Stomach (tissue), 8 donors: ENCODE measurements at regions not wholly inside any gene's neighbourhood (a gene's known extent, or its start where the extent isn't known, plus 50 kb on each side); places are given as distances from the start of the nearest gene placed in this dataset.

ENCODE experiments used
- DNase-seq, 2 donors: peaks; one replicate each; pipeline versions ENCODE4 v3.0.0 to v3.0.0-alpha.2; 2013 to 2019
- H3K27ac ChIP-seq, 5 donors: fragments of 200-600 bp in 4 of 5; sonication (generic) in 4 of 5; one replicate each; pipeline ENCODE4 v1.5.1; 2013 to 2019; ENCODE audit warnings: mild to moderate bottlenecking in 1 of 5, moderate library complexity in 1 of 5
- H3K27me3 ChIP-seq, 3 donors: fragments of 200-600 bp; sonication (generic); one replicate each; pipeline ENCODE4 v1.5.1; 2017 to 2019; ENCODE audit warnings: mixed run types in 1 of 3
- H3K36me3 ChIP-seq, 4 donors: fragments of 200-600 bp; sonication (generic); 1 replicate in 3 of 4; 2 replicates in 1 of 4; pipeline ENCODE4 v1.5.1; 2016 to 2019
- H3K4me1 ChIP-seq, 4 donors: fragments of 200-600 bp; sonication (generic); one replicate each; pipeline ENCODE4 v1.5.1; 2016 to 2019
- H3K4me3 ChIP-seq, 4 donors: fragments of 200-600 bp; sonication (generic) in 3 of 4; one replicate each; pipeline ENCODE4 v1.5.1; 2016 to 2019; ENCODE audit warnings: mild to moderate bottlenecking in 1 of 4
- H3K9me3 ChIP-seq, 4 donors: fragments of 200-600 bp; sonication (generic); one replicate each; pipeline ENCODE4 v1.5.1; 2016 to 2019
- CTCF ChIP-seq, 7 experiments: fragments of 450-650 bp in 4 of 7; fragments of 200-600 bp in 3 of 7; sonication (generic) in 3 of 7; IDR thresholded peaks; one replicate each; pipeline ENCODE4 v1.5.1; 2016 to 2019; ENCODE audit warnings: antibody characterized with exemption in 7 of 7, control low read depth in 2 of 7, mild to moderate bottlenecking in 1 of 7
- EP300 ChIP-seq: sonication (generic); formaldehyde crosslinking; IDR thresholded peaks from one replicate; pipeline ENCODE4 v1.6.1; 2017; ENCODE audit warnings: antibody characterized with exemption
- POLR2A ChIP-seq, 4 donors: fragments of 450-650 bp; IDR thresholded peaks; one replicate each; pipeline ENCODE4 v1.6.1; 2016; ENCODE audit warnings: antibody characterized with exemption in 4 of 4, control low read depth in 2 of 4, mild to moderate bottlenecking in 1 of 4, moderate library complexity in 1 of 4
- POLR2AphosphoS5 ChIP-seq, 3 donors: sonication (generic); formaldehyde crosslinking; IDR thresholded peaks; one replicate each; pipeline ENCODE4 v1.6.1; 2016; ENCODE audit warnings: antibody characterized with exemption in 3 of 3
- WGBS, 5 donors: extraction: QIAGEN DNeasy Blood & Tissue Kit in 3 of 5; methylation state at CpG; one replicate each; pipeline versions ENCODE4 v1.1.5 to v1.1.7; 2013 to 2018; 5-methylcytosine and 5-hydroxymethylcytosine counted together
- intact Hi-C: fragments of 100-400 bp; cut with DNase I; formaldehyde crosslinking; loops from one replicate; pipeline ENCODE4 v1.15.1; 2023; ENCODE audit warnings: low total_unique reads
- donor health status: healthy with polysubstance abuse.
- donor health status: Bipolar disorder and iron deficiency.
- donor health status: healthy.

- H3K27me3 ChIP-seq, result no peaks in the 10 kb centered on the region
- intact Hi-C loops, result no loop called here
- DNase-seq, result no peak
- TF ChIP-seq POLR2A (IDR thresholded peaks at IDR 0.05) (no peak), CTCF (IDR thresholded peaks at IDR 0.05) (no peak), EP300 (no peak), POLR2AphosphoS5 (IDR thresholded peaks at IDR 0.05) (no peak)
- H3K27ac ChIP-seq, result no peak overlapping the region
- WGBS, 5 donors, result 72 to 93% (median 88%) methylated on average over 2 of the region's 2 CpGs
- H3K9me3 ChIP-seq, result no peaks in the 10 kb centered on the region
- no peaks in the 10 kb centered on the region for H3K36me3 ChIP-seq
- H3K4me1 ChIP-seq, result peaks cover 0 to 5% (median 0%) of the 10 kb centered on the region in 4 donors
- H3K4me3 ChIP-seq, result no peak overlapping the region
Observed at GRCh38 chr2:5173876-5174535, 518.2 kb upstream of the SOX11 start.

- TF ChIP-seq POLR2AphosphoS5 (IDR thresholded peaks at IDR 0.05) (peak in 1 of 3 donors; percentile 35), POLR2A (IDR thresholded peaks at IDR 0.05) (no peak), CTCF (IDR thresholded peaks at IDR 0.05) (no peak), EP300 (no peak)
- Histone ChIP-seq H3K4me3 (no peak overlapping the region), H3K27ac (no peak overlapping the region), H3K27me3 (no peaks in the 10 kb centered on the region), H3K4me1 (peaks cover 0 to 5% (median 0%) of the 10 kb centered on the region in 4 donors), H3K9me3 (peaks cover 0 to 7% (median 0%) of the 10 kb centered on the region in 4 donors), H3K36me3 (no peaks in the 10 kb centered on the region)
- intact Hi-C loops, result no loop called here
- peak in 1 of 2 donors; percentile 8 for DNase-seq
Observed at GRCh38 chr2:5175231-5175630, 517.0 kb upstream of the SOX11 start.

DNA sequence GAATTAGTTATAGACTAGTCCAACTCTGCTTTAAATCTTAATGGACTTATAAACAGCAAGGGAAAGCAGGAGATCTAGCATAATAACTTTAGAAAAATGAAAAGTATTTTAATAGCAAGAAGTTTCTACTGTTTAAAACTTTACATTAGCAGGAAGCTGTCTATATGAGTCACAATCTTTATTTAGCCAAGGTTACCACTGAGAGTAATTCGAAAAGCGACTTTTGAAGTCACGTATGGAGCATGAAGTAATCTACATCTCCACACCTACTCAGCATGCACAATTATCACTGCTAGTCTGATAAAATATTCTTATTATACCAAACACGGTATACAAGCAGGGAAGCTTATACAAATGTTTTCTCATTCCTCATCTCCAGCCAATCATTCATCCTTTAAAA lies 515.4 kb upstream of the SOX11 start:
- Histone ChIP-seq H3K27ac (no peak overlapping the region), H3K9me3 (peaks cover 0 to 7% (median 0%) of the 10 kb centered on the region in 4 donors), H3K4me1 (peaks cover 0 to 5% (median 0%) of the 10 kb centered on the region in 4 donors), H3K4me3 (no peak overlapping the region), H3K27me3 (no peaks in the 10 kb centered on the region), H3K36me3 (no peaks in the 10 kb centered on the region)
- intact Hi-C loops, result no loop called here
- 34 to 53% (median 42%) methylated on average over 4 of the region's 4 CpGs for WGBS, 5 donors
- DNase-seq, result peak in 1 of 2 donors; percentile 17
- TF ChIP-seq CTCF (IDR thresholded peaks at IDR 0.05), result no peak

DNA sequence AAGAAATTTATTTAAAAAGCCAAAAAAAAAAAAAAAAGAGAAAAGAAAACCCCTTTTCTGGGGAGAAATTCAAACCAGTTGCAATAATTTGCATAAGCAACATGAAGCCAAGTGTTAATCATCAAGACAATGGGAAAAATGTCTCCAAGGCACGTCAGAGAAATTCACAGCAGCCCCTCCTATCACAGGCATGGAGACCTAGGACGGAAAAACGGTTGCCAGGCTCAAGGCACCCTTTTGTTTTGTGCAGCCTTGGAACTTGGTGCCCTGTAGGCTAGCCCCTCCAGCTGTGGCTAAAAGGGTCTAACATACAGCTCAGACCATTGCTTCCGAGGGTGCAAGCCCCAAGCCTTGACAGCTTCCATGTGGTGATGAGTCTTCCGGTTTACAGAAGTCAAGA lies 509.2 kb upstream of the SOX11 start:
- H3K4me1 ChIP-seq, result no peaks in the 10 kb centered on the region
- H3K36me3 ChIP-seq, result no peaks in the 10 kb centered on the region
- no peak for TF ChIP-seq CTCF (IDR thresholded peaks at IDR 0.05)
- no peaks in the 10 kb centered on the region for H3K27me3 ChIP-seq
- H3K9me3 ChIP-seq, result peaks cover 0 to 13% (median 0%) of the 10 kb centered on the region in 4 donors
- intact Hi-C loops, result no loop called here
- H3K4me3 ChIP-seq, result no peak overlapping the region
- 75 to 85% (median 83%) methylated on average over 3 to 5 of the region's 5 CpGs for WGBS, 5 donors
- H3K27ac ChIP-seq, result no peak overlapping the region
- no peak for DNase-seq
